DOHH2 (cell line): ENCODE measurements at regions not wholly inside any gene's neighbourhood (a gene's known extent, or its start where the extent isn't known, plus 50 kb on each side); places are given as distances from the start of the nearest gene placed in this dataset.

ENCODE experiments used
- H3F3A ChIP-seq: fragments of 200-600 bp; sonication (generic), shearing (Covaris generic); 2 replicates; pipeline ENCODE4 v1.6.0; 2016; ENCODE audit warnings: antibody characterized with exemption, mild to moderate bottlenecking; ENCODE audit not compliant: control insufficient read depth, insufficient read depth
- H3K27ac ChIP-seq: fragments of 200-600 bp; sonication (generic); 2 replicates; pipeline ENCODE4 v1.5.1; 2014; ENCODE audit warnings: low read depth, mild to moderate bottlenecking, low read length, moderate library complexity
- H3K27me3 ChIP-seq: fragments of 200-600 bp; sonication (generic); 2 replicates; pipeline ENCODE4 v1.6.1; 2014; ENCODE audit warnings: mild to moderate bottlenecking, low read length, mixed read lengths; ENCODE audit not compliant: control insufficient read depth
- H3K36me3 ChIP-seq: fragments of 200-600 bp; sonication (generic); 2 replicates; pipeline ENCODE4 v1.6.1; 2014; ENCODE audit warnings: mild to moderate bottlenecking, low read length, moderate library complexity, mixed read lengths; ENCODE audit not compliant: control insufficient read depth
- H3K4me1 ChIP-seq: fragments of 200-600 bp; sonication (generic); 2 replicates; pipeline ENCODE4 v1.6.1; 2014; ENCODE audit warnings: mild to moderate bottlenecking, low read length, mixed read lengths; ENCODE audit not compliant: control insufficient read depth
- H3K4me2 ChIP-seq: fragments of 200-600 bp; sonication (generic); 2 replicates; pipeline ENCODE4 v1.6.0; 2014; ENCODE audit warnings: mild to moderate bottlenecking, low read length, moderate library complexity
- H3K4me3 ChIP-seq: fragments of 200-600 bp; sonication (generic); 2 replicates; pipeline ENCODE4 v1.5.1; 2014; ENCODE audit warnings: mild to moderate bottlenecking, low read length, mixed read lengths
- H3K79me2 ChIP-seq: fragments of 200-600 bp; sonication (generic); 2 replicates; pipeline ENCODE4 v1.6.1; 2014; ENCODE audit warnings: mild to moderate bottlenecking, low read length, mixed read lengths; ENCODE audit not compliant: control insufficient read depth
- H3K9me2 ChIP-seq: fragments of 200-600 bp; sonication (generic); replicated peaks from 2 replicates; pipeline ENCODE4 v1.6.1; 2014; ENCODE audit warnings: mild to moderate bottlenecking, low read length, mixed read lengths; ENCODE audit not compliant: control insufficient read depth
- H3K9me3 ChIP-seq: fragments of 200-600 bp; sonication (generic); 2 replicates; pipeline ENCODE4 v1.6.1; 2014; ENCODE audit warnings: antibody characterized with exemption, low read length, mixed read lengths; ENCODE audit not compliant: control insufficient read depth, insufficient read depth
- H4K20me1 ChIP-seq: fragments of 200-600 bp; sonication (generic); 2 replicates; pipeline ENCODE4 v1.6.0; 2014; ENCODE audit warnings: low read depth, mild to moderate bottlenecking, antibody characterized with exemption, low read length, moderate library complexity; ENCODE audit not compliant: control insufficient read depth, insufficient read depth
- CTCF ChIP-seq: fragments of 200-600 bp; sonication (generic); IDR thresholded peaks from one replicate; pipeline ENCODE4 v1.5.1; 2014; ENCODE audit warnings: antibody characterized with exemption, mild to moderate bottlenecking, low read depth, low read length; ENCODE audit not compliant: poor library complexity, severe bottlenecking
- EZH2phosphoT487 ChIP-seq: fragments of 200-600 bp; sonication (generic); IDR thresholded peaks from 2 replicates; pipeline ENCODE4 v1.6.1; 2017; ENCODE audit warnings: borderline replicate concordance, mild to moderate bottlenecking, antibody characterized with exemption, low read length, moderate library complexity, mixed read lengths

- no peak for TF ChIP-seq CTCF
- no peak for TF ChIP-seq EZH2phosphoT487
- Histone ChIP-seq H3K9me3 (no peaks in the 10 kb centered on the region), H3K4me2 (no peak overlapping the region)
These were observed 131.1 kb upstream of the TBX20 start for GRCh38 chr7:35384761-35385700.

GRCh38 chr7:35380739-35381224 is 126.9 kb upstream of the TBX20 start:
- no peaks in the 10 kb centered on the region for H3K36me3 ChIP-seq

More at GRCh38 chr7:35384761-35385700, 131.1 kb upstream of the TBX20 start:
- no peaks in the 10 kb centered on the region for H3K79me2 ChIP-seq
- H3K4me1 ChIP-seq: no peaks in the 10 kb centered on the region
- H4K20me1 ChIP-seq: no peaks in the 10 kb centered on the region
- H3K4me3 ChIP-seq: no peak overlapping the region
- H3K27ac ChIP-seq: no peak overlapping the region
- H3K27me3 ChIP-seq: no peaks in the 10 kb centered on the region
- no peaks in the 10 kb centered on the region for H3K36me3 ChIP-seq
- H3F3A ChIP-seq: no peaks in the 10 kb centered on the region
- H3K9me2 ChIP-seq: no peaks in the 10 kb centered on the region

GRCh38 chr7:35379481-35379880 is 125.6 kb upstream of the TBX20 start:
- H3K9me2 ChIP-seq: no peaks in the 10 kb centered on the region
- H3K27ac ChIP-seq: no peak overlapping the region
- no peaks in the 10 kb centered on the region for H4K20me1 ChIP-seq
- H3K79me2 ChIP-seq: no peaks in the 10 kb centered on the region
- H3K4me2 ChIP-seq: no peak overlapping the region
- no peak overlapping the region for H3K4me3 ChIP-seq
- no peaks in the 10 kb centered on the region for H3F3A ChIP-seq
- no peaks in the 10 kb centered on the region for H3K36me3 ChIP-seq
- H3K27me3 ChIP-seq: 0 out of 2 replicates have a peak, but pooled peaks cover 3% of the 10 kb centered on the region
- no peaks in the 10 kb centered on the region for H3K9me3 ChIP-seq
- no peaks in the 10 kb centered on the region for H3K4me1 ChIP-seq
- no peak for TF ChIP-seq EZH2phosphoT487
- no peak for TF ChIP-seq CTCF

More at GRCh38 chr7:35380739-35381224, 126.9 kb upstream of the TBX20 start:
- Histone ChIP-seq H3K79me2 (no peaks in the 10 kb centered on the region), H3K9me3 (no peaks in the 10 kb centered on the region), H3F3A (no peaks in the 10 kb centered on the region), H3K27ac (no peak overlapping the region), H3K4me2 (no peak overlapping the region), H4K20me1 (no peaks in the 10 kb centered on the region), H3K4me3 (no peak overlapping the region), H3K9me2 (no peaks in the 10 kb centered on the region), H3K4me1 (no peaks in the 10 kb centered on the region), H3K27me3 (0 out of 2 replicates have a peak, but pooled peaks cover 3% of the 10 kb centered on the region)
- TF ChIP-seq CTCF (no peak), EZH2phosphoT487 (no peak)
